IPS-NIHi11 (cell line): ENCODE measurements at regions not wholly inside any gene's neighbourhood (a gene's known extent, or its start where the extent isn't known, plus 50 kb on each side); places are given as distances from the start of the nearest gene placed in this dataset.
"Not testable (repeated sequence)": the region's sequence is repeated elsewhere in the genome, so short reads cannot be mapped to it uniquely, and the experiment has no call there.

Experiments
- DNase-seq: peaks from one replicate; pipeline ENCODE4 v3.0.0; 2012; ENCODE audit warnings: mixed read lengths, low spot score

DNA sequence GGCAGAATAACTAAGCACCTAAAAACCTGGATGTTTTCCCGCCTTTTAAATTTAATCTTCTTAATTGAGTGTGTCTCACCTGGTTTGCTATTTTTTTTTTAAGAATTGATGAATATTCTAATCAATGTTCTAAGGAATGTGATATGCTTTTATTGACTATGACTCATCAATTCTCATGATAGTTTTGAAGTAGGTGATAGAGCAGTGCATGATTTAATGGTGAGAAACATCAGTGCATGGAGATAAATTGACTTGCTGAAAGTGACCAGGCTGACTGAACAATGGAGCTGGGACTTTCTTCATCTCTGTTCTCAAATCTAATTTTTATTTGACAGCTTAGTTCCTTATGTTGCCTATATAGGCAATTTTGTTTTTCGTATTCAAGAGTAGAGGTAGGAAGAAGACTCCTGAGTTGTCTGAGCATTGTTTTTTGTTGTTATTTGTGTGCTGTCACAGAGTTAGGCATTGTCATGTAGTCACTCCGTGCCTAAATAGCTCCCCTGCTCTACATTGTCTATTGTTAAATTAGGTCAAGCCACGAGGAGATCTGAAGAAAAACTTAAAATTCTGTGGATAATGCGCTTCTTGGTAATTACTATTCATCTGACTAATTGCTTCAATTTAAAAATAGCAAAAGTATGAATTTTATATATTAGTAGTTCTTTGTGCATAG lies 59.0 kb upstream of the NUTM2F start:
- not testable (repeated sequence) for DNase-seq

DNA sequence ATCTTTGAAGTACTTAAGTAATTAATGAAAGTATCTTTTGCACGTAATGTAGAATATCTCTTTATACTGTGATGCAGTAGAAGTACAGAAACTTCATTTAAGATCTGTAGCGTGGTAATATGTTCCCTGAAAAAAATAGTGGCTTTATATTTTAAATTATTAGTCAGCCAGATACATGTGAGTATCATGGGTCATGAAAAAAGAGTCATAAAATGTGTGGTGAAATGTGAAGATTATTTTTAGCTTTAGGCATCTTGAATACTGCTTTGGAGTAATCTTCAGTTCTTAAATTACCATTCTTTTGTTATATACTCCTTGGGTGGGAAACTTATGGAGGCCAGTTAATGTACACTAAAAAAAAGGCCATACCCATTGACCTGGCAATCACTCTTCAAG lies 59.6 kb upstream of the NUTM2F start:
- not testable (repeated sequence) for DNase-seq

DNA sequence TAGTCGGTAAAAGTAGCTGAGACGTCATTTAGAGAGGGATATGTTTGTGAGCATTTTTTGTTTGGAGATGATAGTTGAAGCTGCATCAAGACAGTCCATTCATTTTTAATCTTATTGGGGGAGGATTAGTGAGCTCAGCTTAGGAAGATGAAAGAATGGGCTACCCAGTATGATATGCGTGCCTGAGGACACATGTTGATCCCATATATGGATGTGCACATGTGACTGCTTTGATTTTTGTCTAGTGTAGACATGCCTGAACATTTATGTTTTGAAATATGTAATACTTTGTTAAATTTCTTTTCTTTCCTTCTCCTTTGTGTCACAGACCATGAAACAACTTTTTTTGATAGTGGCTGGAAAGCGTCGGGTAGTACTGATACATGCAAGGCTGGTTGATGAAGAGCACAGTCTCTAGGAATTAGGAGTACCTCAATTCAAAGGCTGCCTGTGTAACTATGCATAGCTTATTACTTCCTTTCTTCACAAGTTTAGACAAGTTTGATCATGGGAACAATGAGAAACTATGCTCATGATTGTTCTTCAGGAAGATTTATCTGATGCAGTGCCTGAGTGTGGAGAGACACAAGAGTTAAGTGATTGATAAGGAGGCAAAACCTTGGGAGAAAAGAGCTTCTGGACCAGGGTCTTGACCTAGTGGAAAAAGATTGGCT lies 62.1 kb upstream of the NUTM2F start:
- not testable (repeated sequence) for DNase-seq

DNA sequence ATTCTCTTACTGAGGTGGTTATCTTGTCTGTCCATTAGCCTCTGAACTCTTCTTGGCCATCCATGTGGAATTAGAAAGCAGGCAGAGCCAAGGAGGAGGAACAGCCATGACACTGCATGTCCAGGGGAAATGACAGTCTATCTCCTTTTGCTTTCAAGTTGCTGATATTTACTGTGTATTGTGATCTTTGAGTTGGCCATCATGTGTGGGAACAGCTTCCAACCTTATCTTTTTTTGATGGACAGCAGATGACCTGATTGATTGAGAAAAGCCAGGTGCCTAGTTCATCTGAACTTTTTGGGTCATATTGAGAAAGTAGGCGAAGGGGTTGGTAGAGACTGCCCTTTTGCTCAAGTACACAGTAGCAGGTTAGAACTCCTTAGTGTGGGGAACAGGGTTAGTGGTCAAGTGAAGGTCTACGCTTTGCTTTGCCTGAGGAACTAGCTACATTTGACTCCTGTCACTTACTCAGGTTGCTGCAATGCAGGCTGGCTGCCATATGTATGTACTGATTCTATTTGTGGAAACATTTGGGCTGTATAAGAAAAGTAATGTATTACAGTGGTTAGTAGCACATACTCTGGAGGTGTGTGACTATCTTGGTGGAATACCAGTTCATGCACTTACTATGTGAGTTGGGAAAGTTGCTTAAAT lies 64.7 kb upstream of the NUTM2F start:
- not testable (repeated sequence) for DNase-seq

DNA sequence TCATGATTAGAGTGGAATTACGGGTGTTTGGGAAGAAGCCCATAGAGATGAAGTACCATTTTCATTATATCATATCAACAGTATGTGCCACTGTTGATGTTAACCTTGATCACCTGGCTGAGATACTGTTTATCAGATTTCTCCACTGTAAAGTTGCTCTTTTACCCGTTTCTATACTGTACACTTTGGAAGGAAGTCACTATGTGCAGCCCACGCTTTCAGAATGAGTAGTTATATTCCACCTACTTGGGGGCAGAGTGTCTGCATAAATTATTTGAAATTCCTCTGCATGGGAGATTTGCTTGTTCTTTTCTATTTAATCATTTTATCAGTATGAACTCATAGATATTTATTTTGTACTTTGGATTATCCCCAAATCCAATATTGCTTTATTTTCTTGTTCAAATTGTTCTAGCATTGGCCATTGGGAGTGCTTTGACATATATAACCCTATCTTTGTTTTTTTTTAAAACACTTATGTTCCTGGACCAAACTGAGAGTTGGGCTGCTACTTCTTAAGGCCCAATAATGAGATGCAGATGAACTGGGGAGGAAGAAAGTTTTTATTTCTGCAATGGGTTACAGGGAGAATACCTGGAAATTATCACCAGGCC lies 69.4 kb upstream of the NUTM2F start:
- DNase-seq, result not testable (repeated sequence)

DNA sequence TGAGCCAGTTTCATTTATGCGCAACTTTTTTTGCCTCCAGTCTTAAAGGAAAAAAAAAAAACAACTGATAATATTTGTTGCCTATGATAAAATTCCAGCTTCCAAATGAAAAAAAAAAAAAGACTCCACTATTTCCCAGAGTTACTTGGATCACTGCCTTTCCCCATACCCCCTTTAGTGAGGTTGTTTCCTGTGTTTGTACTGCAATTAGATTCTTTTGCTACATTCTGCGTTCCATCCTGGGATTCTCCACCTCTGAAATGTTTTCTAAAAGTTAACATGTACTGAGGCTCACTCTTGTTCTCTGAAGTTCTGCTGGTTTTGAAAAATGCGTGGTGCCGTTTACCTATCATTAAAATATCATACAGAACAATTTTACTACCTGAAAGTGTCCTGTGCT lies 72.0 kb upstream of the NUTM2F start:
- DNase-seq, result not testable (repeated sequence)

DNA sequence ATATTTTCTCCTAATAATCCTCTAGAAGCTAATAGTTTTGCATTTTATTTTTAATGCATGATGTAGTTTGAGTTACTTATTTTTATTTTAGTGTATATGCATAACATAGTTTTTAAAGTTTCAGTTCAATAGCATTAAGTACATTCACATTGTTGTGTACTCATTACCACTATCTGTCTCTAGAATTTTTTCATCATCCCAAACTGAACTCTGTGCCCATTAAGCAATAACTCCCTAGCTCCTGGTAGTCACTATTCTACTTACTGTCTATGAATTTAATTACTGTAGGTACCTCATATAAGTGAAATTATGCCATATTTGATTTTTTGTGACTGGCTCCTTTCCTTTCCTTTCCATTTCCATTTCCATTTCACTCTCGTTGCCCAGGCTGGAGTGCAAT lies 74.4 kb upstream of the NUTM2F start:
- not testable (repeated sequence) for DNase-seq

DNA sequence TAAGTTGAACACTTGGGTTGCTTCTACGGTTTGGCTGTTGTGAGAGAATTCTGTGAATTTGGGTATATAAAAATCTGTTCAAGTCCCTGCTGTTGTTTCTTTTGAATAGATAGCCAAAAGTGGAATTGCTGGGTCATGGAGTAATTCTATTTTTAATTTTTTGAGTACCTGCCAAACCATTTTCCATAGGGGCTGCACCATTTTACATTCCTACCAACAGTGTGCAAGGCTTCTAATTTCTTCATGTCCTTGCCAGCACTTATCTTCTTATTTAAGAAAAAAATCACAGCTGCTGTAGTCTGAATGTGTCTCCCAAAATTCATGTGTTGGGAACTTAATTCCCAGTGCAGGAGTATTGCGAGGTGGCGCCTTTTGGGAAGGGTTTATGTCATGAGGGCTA lies 75.1 kb upstream of the NUTM2F start:
- DNase-seq, result not testable (repeated sequence)

DNA sequence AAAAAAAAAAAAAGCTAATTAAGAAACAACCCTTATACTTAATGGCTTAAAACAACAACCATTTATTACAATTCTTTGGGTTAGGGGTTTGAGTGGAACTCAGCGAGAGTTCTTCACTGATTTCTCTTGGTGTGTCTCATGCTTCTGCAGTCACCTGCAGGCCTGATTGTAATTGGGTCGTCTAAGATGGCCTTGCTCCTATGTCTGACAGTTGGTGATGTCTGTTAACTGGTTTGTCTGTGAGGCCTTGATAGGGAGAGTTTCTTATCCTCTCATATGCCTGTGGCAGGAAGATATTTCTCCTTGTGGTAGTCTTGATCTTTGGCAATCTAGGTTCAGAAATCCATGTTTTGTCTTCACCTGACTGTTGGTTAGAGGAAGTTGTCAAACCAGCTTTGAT lies 85.2 kb upstream of the NUTM2F start:
- DNase-seq, result not testable (repeated sequence)

DNA sequence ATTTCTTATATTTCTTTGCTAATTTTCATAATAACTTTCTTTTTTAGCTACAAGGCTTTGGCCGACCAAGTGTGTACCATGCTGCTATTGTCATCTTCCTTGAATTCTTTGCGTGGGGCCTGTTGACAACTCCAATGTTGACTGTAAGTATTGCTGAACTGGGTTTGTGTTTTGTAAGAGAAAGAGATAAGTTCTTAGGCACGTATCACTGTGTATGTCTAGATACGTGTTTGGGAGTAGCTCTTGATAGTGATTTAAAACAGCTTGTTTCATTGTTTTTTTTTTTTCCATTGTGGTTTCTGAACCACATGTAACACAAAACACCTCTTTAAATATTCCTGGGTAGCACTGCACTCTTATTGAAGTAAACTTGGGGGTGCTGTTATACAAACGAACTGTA lies 86.7 kb upstream of the NUTM2F start:
- not testable (repeated sequence) for DNase-seq

DNA sequence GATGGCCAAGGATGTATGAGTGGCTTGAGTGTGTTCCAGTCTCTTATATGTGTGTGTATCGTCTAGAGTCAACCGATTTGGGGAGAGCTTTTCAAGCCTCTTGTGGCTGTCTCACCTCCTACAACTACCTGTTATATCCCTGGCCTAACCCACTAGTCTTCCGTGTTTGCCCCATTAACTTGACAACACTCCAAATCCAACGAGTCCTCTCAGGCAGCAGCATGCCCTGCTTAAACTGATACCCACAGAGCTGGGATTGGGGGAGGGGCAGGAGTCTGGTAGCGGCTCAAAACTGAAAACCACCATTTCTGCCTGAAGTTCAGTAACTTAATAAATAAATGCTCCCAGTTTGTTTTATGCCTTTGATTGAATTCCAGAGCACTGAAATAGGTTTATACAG lies 91.7 kb upstream of the NUTM2F start:
- not testable (repeated sequence) for DNase-seq

DNA sequence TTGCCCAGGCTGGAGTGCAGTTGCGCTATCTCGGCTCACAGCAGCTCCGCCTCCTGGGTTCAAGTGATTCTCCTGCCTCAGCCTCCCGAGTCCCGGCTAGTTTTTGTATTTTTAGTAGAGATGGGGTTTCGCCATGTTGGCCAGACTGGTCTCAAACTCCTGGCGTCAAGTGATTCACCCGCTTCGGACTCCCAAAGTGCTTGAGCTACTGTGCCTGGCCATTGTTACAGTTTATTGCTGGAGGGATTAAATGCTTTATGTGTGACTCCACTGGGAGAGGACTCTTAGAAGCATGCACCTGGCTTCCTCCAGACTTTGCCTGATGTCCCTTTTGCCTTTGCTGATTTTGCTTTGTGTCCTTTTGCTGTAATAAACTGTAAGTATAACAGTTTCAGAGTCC lies 93.5 kb upstream of the NUTM2F start:
- not testable (repeated sequence) for DNase-seq

DNA sequence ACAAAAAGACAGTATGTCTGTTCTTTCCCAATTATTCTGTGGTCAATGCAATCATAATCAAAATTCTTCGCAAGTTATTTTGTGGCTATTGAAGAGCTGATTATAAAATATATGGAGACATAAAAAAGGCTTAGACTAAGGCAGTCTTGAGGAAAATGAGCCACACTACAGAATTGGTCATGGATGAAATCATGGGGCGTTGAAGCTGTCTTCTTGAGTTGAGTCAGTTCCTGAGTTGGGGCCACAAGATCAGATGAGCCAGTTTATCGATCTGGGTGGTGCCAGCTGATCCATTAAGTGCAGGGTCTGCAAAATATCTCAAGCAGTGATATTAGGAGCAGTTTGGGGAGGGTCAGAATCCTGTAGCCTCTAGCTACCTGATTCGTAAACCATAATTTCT lies 96.9 kb upstream of the NUTM2F start:
- DNase-seq, result not testable (repeated sequence)

DNA sequence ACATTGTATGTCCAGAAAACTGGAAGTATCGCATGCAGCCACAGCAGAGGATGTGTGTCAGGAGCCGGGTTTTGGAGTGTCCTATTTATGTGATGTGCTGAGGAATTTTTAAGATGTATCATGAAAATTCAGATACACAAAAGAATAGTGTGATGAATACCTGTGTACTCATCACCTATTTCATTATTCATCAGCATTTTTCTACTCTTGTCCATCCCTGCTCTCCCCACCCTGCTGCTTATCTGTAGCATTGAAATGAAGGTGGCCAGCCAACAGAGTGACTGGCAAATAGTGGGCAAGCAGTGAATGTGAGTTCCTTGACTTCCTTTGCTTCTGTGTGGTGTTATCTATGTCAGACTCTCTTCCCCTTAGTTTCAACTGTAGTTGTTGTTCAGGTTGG lies 108.7 kb upstream of the NUTM2F start:
- not testable (repeated sequence) for DNase-seq

DNA sequence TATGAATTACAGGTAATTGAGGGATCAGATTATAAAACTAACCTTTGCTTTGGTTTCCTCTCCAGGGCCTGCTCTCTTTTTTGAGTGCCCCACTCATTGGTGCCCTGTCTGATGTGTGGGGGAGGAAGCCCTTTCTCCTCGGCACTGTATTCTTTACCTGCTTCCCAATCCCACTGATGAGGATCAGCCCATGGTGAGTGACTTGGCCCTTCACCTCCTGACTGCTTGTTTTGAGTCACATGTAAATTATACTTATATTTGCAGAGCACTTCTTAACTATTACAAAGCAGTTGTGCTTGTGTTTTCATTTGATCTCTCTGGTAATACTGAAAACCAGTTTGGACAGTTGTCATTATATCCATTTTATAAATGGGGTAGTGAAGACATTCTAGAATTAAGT lies 109.9 kb upstream of the NUTM2F start:
- DNase-seq, result not testable (repeated sequence)

DNA sequence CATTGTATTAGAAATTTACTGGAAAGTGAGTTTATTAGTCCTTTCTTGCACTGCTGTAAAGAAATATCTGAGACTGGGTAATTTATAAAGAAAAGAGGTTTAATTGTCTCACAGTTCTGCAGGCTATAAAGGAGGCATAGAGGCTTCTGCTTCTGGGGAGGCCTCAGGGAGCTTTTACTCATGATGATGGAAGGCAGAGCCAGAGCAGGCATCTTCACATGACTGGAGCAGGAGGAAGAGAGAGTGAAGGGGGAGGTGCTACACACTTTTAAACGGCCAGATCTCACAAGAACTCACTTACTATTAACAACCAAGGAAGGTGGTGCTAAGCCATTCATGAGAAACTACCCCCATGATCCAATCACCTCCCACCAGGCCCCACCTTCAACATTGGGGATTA lies 112.7 kb upstream of the NUTM2F start:
- DNase-seq, result not testable (repeated sequence)

DNA sequence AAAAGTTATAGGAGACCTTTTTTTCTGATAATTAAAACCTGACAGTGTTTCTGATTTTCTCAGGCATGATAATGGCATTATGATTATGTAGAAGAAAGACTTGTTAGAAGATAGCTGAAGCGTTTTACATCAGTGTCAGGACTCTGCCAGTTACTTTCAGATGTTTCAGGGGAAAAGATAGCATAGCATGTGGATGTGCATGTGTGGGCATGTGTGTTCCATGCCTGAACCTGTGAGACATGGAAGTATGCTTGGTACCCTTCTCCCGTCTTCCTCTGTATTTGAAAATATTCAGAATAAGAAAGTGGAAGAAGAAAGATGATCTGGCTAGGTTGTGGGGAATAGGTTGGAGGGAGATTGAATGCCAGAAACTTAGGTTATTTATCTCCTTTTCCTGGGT lies 113.1 kb upstream of the PCAT7 start:
- no peak for DNase-seq

DNA sequence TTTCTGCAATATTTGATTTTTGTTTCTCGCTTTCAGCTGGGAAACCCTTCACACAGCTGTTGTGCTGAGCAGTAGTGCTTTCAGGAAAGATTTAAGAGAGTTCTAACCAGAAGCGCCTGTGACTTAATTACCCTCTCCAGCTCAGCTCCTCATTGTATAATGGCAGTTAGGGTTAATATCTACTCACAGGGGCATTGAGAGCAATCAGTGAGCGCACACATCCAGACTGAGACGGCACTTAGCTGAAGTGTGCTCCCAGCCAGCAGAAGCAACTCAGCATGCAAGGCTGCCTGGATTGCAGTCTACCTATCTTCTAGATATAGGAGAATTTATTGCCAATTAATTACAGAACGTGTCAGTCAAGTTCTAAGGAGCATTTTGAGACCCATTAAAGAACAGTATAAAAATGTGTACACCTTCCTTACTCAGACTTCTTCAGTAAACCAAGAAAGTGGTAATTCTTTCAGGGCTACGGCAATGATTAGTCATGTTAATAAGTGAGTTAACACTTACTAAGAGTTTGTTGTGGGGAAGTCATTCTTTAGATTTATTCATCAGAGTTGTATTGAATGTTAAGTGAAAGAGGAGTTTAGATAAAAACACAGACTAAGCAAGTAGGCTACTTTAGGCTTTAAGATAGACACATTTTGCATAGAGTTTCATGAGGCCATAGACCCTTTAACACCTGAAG lies 111.7 kb upstream of the PCAT7 start:
- DNase-seq, result no peak

DNA sequence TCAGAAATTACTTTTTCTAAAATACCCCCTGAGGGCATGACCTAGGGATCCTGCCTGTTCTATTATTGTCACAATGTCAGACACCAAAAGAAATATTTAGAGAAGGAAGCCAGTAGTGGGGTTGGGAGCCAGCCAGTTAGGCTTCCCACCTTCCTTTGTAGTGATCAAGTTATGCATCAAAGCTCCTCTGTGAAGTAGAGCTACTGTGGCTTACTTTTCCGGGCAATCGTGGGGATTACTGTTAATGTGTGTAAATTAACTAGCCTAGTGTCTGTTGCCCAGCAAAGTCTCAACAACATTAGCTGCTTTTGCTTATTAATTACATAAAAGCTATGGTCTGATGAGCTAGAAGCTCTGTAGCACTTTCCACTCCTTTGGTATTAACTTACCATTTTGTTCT lies 109.0 kb upstream of the PCAT7 start:
- DNase-seq, result no peak

DNA sequence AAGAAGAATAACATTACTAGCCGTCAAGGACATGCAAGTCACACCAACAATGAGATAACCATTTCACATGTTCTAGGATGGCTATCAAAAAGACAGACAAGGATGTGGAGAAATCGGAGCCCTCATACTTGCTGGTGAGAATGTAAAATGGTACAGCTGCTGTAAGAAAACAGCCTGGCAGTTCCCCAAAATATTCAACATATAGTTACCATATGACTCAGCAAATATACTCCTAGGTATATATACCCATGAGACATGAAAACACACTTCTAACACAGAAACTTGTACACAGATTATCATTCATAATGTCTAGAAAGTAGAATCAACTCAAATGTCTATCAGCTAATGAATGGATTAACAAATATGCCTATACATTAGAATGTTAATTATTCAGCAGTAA lies 105.4 kb upstream of the PCAT7 start:
- DNase-seq, result no peak

DNA sequence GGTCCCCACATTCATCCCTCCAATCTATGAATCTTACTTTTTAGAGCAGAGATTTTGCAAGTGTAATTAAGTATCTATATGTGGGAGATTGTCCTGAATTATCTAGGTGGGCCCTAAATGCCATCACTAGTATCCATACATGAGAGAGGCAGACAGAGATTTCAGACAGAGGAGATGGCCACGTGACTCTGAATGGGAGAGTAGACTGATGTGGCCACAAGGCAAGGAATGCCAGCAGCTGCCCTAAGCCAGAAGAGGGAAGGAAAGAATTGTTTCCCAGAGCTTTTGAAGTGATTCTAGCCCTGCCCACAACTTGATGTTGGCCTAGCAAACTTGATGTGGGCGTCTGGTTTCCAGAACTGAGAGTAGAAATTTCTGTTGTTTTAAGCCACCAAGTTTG lies 90.1 kb upstream of the PCAT7 start:
- DNase-seq, result no peak

DNA sequence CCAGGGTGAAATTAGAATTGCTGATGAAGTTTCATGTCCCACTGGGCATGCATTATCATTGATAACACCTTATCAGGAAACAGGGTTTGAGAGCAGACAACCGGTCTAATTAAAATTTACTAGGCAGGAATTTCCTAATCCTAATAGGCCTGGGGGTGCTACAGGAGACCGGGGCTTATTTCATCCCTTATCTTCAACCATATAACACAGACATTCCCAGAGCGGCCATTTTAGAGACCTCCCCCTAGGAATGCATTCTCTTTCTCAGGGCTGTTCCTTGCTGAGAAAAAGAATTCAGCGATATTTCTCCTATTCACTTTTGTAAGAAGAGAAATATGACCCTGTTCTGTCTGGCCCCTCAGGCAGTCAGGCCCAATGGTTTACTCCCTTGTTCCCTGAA lies 82.8 kb upstream of the PCAT7 start:
- not testable (repeated sequence) for DNase-seq
